Fibroblast of villous mesenchyme (primary cell): ENCODE measurements at regions not wholly inside any gene's neighbourhood (a gene's known extent, or its start where the extent isn't known, plus 50 kb on each side); places are given as distances from the start of the nearest gene placed in this dataset.
"Not testable (repeated sequence)": the region's sequence is repeated elsewhere in the genome, so short reads cannot be mapped to it uniquely, and the experiment has no call there.

Experiments used
- DNase-seq: peaks from one replicate; pipeline ENCODE4 v3.0.0-alpha.2; 2010; ENCODE audit warnings: low read depth
- H3K4me3 ChIP-seq: 2 replicates; pipeline ENCODE4 v1.5.1; 2011; ENCODE audit warnings: low read depth, mild to moderate bottlenecking, low read length
- CTCF ChIP-seq: IDR thresholded peaks from 2 replicates; pipeline ENCODE4 v1.5.1; 2012; ENCODE audit warnings: low read depth, mild to moderate bottlenecking, low read length; ENCODE audit not compliant: insufficient read depth

GRCh38 chrX:143363419-143363818, 153.9 kb downstream of the SPANXN3 start:
- DNase-seq, result no peak
- no peak for TF ChIP-seq CTCF

GRCh38 chrX:143340190-143340589, 177.1 kb downstream of the SPANXN3 start:
- no peak overlapping the region for H3K4me3 ChIP-seq
- no peak for TF ChIP-seq CTCF
- no peak for DNase-seq

More at GRCh38 chrX:143363419-143363818, 153.9 kb downstream of the SPANXN3 start:
- no peak overlapping the region for H3K4me3 ChIP-seq

- DNase-seq, result no peak
- no peak for TF ChIP-seq CTCF
- no peak overlapping the region for H3K4me3 ChIP-seq
These were observed 181.0 kb downstream of the SPANXN3 start for GRCh38 chrX:143336261-143336660.

- TF ChIP-seq CTCF, result no peak
- DNase-seq, result no peak
These were observed 197.7 kb downstream of the SPANXN3 start for GRCh38 chrX:143319526-143319925.

GRCh38 chrX:143318857-143319256, 198.4 kb downstream of the SPANXN3 start:
- not testable (repeated sequence) for H3K4me3 ChIP-seq, DNase-seq

More at GRCh38 chrX:143319526-143319925, 197.7 kb downstream of the SPANXN3 start:
- no peak overlapping the region for H3K4me3 ChIP-seq

GRCh38 chrX:143306991-143307937, 210.0 kb downstream of the SPANXN3 start:
- DNase-seq, result no peak
- TF ChIP-seq CTCF, result no peak
- H3K4me3 ChIP-seq, result no peak overlapping the region

GRCh38 chrX:143304518-143304917, 212.8 kb downstream of the SPANXN3 start:
- H3K4me3 ChIP-seq, result no peak overlapping the region
- no peak for DNase-seq
- TF ChIP-seq CTCF, result no peak
